T-helper 2 cell treated with Interferon-gamma antibody and Interleukin-4, amounts not matched to agents 100 ng/mL and 5 ng/mL, for 36 hours (primary cell): ENCODE measurements at regions not wholly inside any gene's neighbourhood (a gene's known extent, or its start where the extent isn't known, plus 50 kb on each side); places are given as distances from the start of the nearest gene placed in this dataset.
"Not testable (repeated sequence)": the region's sequence is repeated elsewhere in the genome, so short reads cannot be mapped to it uniquely, and the experiment has no call there.

Experiments used
- intact Hi-C: fragments of 100-400 bp; cut with micrococcal nuclease; formaldehyde crosslinking; loops from one replicate; pipeline ENCODE4 v1.15.1; 2023

DNA sequence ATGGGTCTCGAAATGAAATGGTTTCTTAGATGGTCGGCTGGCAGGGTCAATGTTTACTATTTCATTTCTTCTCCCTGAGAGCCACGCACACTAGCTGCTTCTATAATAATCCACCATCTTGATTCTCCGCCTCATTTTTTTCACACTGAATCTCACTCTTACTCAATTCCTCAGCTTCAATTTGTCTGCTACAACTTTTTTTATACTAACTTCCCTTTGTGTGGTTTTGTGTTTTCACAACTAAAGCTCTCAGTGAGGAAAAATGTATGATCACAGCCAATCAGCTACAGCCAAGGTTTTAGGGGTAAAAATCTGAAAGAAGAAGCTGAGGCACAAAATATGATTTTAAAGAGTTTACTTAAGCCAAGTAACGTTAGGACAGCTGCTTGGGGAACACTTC, 1309.4 kb downstream of the EPHA7 start:
- intact Hi-C loops, result no loop called here

GRCh38 chr6:92109256-92109655, 1310.1 kb downstream of the EPHA7 start:
- intact Hi-C loops, result no loop called here

GRCh38 chr6:92086750-92087149, 1332.6 kb downstream of the EPHA7 start:
- intact Hi-C loops, result no loop called here

- intact Hi-C loops, result not testable (repeated sequence)
These were observed 1335.4 kb downstream of the EPHA7 start for GRCh38 chr6:92083914-92084313.

GRCh38 chr6:92072387-92072786, 1347.0 kb downstream of the EPHA7 start:
- intact Hi-C loops, result no loop called here

DNA sequence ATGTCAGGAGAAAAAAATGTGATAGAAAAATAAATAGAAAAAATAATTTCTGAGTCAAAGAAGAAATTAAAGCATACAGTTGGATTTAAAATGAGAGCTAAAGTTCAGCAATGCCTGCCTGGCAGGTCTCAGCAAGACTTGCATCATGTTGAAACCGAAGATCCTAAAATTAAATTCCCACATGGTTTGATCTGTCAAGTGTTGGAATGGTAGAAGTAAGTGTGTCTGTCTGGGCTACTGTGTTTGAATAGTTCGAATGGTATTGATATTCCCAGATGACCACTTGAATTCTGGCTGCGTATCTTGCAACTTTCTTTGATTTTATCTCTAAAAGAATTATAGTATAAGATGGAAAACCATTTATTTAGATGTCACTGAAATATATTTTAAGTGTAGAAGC, 1349.6 kb downstream of the EPHA7 start:
- intact Hi-C loops, result no loop called here

GRCh38 chr6:92052513-92052912, 1366.8 kb downstream of the EPHA7 start:
- intact Hi-C loops, result no loop called here

DNA sequence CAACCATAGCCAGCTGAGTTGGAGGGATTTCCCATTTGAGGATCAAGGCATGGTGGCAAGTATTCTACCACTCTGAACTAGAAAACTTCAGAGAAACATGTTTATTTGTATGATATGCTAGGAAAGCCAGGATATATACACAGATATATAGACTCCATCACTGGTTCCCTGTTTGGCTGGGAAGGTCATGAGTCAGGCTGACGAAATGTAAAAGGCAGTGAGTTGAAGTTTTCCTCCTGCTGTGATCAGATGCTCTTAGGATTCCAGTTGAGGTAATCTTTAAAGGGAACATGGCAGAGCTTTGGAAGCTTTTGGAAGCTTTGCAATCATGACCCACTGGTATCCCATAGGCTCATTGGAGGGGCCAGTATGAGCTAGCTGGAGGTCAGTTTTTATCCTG, 1369.1 kb downstream of the EPHA7 start:
- intact Hi-C loops, result no loop called here

GRCh38 chr6:92047860-92048259, 1371.5 kb downstream of the EPHA7 start:
- intact Hi-C loops, result no loop called here

GRCh38 chr6:92047152-92047850, 1372.1 kb downstream of the EPHA7 start:
- intact Hi-C loops, result no loop called here

DNA sequence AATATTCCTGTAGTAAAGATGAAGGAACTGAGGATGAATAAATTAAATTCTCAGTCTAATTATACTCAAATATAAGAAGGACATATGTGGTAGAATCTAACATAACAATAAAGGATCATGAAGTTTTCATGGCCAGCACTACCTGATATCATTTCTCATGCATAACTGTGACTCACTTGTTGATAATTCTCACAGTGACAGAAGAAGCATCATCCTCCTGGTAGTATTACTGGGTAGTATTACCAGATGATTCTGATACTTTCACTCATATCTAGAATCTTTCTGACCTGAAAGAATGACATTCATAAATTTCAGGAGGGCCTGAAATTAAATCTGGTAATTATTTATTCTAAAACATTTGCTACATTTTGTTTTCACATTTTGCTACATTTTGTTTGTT, 1375.0 kb downstream of the EPHA7 start:
- intact Hi-C loops, result no loop called here

DNA sequence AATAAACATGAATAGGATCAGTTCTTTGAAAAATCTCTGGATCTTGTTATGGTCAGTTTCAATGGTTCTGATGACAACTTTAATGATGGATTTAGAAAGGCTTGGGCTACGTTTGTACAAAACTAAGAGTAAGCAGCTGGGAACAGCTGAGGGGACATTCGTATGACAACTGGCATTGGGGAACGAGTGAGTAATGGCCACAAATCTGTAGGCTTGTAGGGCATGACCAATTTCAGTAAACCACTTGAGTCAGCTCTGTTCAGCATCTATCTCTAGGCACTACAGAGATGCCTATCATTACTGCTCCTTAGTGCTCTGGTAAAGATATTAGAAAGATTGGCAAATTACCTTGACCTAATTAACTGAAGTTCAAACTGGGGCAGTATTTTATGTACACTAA, 1375.6 kb downstream of the EPHA7 start:
- intact Hi-C loops, result no loop called here

DNA sequence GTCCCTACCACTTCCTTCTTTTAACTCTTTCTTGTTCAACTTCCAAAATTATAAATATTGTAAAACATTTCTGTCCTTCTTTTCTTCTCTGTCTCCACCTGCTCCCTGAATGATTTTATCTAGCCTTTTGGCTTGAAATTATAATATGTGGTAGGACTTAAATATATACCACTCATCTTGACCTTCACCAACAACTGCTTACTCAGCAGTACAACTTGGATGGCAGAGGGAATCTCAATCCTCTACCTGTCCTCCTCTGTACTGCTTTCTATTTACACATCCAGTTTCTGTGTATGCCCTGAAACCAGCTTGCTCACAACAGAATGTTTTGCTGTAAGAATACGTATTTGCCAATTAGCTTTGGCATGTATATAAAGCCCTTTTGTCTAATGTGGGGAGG, 1392.5 kb downstream of the EPHA7 start:
- intact Hi-C loops, result no loop called here

DNA sequence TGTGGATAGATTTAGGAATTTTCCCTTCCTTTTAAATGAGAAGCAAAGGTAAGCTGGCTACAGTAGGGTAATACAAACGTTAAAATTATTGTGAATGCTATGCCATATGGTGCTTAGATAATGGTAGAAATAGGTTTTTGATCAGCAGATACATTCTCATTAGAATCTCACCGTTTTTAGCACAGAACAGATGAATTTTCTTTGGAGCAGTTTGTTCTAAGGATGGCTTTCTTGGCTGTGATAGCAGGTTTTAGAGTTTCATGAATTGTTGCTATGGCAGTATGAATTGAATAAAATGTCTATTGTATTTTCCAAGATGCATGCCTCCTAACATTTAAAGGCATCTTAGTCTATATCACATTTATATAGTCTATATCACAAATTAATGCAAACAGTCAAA, 1394.5 kb downstream of the EPHA7 start:
- intact Hi-C loops, result no loop called here

DNA sequence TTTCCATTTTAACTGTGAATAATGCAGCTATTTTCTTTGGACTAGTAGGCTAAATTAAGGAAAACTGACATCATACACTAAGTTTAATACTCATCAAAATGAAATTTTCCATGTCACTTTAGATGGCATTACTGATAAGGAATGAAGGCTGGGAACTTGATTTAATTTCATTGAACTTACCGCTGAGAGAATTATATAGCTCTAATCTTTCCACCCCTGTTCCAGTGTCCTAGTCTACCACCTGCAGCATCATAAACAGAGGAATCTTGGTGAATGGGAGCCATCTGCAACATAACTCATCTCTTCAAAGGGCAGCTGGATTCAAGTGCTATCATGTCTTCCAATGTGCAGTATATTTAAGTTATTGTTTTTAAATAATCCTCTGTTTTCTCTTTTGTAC, 1395.2 kb downstream of the EPHA7 start:
- intact Hi-C loops, result no loop called here

DNA sequence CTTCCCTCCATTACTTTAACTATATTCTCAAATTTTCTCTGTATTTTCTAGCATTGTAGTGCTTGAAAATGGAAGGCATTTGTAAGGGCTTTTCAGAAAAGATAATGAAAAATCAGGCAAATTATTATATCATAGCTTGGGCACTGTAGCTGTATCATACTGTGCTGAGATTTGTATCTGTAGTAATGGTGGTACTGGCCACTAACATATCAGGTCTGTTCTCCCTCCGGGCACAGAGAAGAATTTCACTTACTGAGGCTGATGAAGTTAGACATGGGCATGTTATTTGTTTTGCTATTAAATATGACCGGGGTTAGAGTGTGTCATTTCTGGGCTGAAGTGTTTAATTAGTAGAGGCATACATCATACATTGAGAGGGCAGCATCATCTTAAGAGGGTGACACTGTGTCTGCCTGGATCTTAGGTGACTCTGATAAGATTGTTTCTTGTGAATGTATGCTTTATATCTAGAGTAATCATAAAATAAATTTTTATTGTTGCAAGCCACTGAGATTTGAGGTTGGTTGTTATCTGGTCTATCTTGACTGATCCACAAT, 1395.9 kb downstream of the EPHA7 start:
- intact Hi-C loops, result no loop called here

GRCh38 chr6:92011681-92012245, 1407.6 kb downstream of the EPHA7 start:
- intact Hi-C loops, result no loop called here

DNA sequence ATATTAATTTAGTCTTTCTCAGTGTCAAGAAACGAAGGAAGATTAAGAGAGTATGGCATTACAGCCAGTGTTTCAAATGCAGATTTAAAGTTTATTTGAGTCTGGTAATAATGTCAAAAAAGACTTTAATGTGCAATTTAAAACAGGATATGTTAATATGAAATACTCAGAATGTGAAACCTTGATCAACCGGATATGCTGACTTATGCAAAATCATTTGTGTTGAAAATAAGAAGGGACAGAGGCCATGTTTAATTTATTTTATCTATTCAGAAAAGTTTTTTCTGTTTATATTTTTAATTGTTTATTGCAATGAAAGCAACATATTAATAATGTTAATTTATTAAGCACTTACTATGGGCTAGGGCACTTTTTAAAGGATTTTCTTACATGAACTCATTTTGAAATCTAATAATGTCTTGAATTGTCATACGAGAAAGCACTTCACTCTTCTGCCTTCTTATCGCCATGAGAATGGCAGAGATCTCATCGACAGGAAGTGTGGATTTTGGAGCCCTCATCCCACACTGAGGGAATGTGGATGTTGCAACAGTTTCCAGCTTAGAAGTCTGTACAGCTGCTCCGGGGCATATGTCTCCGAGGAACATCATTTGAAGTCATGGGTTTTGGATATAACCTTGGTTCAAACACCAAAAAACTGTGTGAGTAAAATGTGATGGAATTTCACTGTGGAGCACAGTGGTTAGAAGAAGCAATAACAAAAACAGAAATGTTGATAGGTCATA, 1410.4 kb downstream of the EPHA7 start:
- intact Hi-C loops, result no loop called here

DNA sequence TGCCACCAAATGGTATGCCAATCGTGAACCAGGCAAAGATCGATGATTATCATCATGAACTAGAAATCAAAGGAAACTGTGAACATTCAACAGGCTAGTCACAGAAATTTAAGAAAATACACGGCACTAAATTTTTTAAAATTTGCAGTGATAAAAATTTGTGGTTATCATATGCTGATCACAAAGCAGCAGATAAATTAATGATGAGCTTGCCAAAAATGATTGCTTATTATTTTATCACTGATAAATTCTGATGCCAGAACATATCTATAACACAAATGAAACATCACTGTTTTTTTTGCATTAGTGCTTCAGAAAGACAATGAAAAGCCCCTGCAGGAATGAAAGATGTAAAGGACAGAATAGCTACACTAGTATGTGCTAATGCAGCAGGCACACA, 1413.2 kb upstream of the MAP3K7 start:
- intact Hi-C loops, result no loop called here

DNA sequence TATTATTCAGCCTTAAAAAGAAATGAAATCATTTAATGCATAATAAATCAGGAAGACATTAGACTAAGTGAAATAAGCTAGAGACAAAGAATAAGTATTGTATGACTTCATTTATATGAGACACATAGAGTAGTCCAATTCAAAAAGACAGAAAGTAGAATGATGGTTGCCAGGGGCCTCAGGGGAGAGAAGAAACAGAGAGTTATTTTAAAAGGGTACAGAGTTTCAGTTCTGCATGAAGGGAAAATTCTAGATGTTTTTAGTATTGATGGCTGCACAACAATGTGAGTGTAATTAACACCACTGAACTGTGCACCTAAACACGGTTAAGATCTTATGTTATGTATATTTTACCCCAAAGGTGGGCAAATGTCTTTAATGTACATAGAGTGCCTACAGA, 1407.9 kb upstream of the MAP3K7 start:
- intact Hi-C loops, result no loop called here

GRCh38 chr6:91982559-91982958, 1395.7 kb upstream of the MAP3K7 start:
- intact Hi-C loops, result no loop called here

DNA sequence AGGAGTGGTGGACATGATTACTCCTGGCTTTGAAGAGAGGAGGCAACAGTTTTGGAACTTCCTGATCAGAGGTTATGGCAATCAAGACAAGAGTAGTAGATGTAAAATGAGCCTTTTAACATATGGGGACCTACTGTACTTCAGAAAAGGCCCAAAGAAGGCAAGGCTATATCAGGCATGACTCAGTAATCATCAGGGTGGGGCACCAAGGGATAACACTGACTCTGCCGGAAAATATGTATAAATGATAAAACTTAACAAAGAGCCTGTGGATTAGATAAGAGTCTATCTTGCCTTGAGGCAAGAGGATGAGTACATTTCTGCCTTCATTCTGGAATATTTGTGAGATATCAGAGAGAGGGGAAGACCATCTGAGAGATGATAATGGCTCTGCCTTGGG, 1389.9 kb upstream of the MAP3K7 start:
- intact Hi-C loops, result no loop called here

GRCh38 chr6:91970700-91971099, 1383.8 kb upstream of the MAP3K7 start:
- intact Hi-C loops, result no loop called here
